Prostate gland (tissue), 2 donors: ENCODE measurements at regions not wholly inside any gene's neighbourhood (a gene's known extent, or its start where the extent isn't known, plus 50 kb on each side); places are given as distances from the start of the nearest gene placed in this dataset.

ENCODE experiments used
- POLR2A ChIP-seq: fragments of 450-650 bp; IDR thresholded peaks from one replicate; pipeline ENCODE4 v1.6.1; 2016; ENCODE audit warnings: antibody characterized with exemption, mild to moderate bottlenecking
- POLR2AphosphoS5 ChIP-seq: sonication (generic); formaldehyde crosslinking; IDR thresholded peaks from one replicate; pipeline ENCODE4 v1.6.1; 2017; ENCODE audit warnings: antibody characterized with exemption
- TF ChIP-seq, protein P1 (sequence below), 4 experiments: fragments of 200-600 bp in 2 of 4; fragments of 450-650 bp in 2 of 4; sonication (generic) in 2 of 4; IDR thresholded peaks; 1 replicate in 3 of 4; 2 replicates in 1 of 4; pipeline ENCODE4 v1.5.1; 2016 to 2019; ENCODE audit warnings: antibody characterized with exemption in 4 of 4, mild to moderate bottlenecking in 2 of 4, moderate library complexity in 2 of 4

DNA sequence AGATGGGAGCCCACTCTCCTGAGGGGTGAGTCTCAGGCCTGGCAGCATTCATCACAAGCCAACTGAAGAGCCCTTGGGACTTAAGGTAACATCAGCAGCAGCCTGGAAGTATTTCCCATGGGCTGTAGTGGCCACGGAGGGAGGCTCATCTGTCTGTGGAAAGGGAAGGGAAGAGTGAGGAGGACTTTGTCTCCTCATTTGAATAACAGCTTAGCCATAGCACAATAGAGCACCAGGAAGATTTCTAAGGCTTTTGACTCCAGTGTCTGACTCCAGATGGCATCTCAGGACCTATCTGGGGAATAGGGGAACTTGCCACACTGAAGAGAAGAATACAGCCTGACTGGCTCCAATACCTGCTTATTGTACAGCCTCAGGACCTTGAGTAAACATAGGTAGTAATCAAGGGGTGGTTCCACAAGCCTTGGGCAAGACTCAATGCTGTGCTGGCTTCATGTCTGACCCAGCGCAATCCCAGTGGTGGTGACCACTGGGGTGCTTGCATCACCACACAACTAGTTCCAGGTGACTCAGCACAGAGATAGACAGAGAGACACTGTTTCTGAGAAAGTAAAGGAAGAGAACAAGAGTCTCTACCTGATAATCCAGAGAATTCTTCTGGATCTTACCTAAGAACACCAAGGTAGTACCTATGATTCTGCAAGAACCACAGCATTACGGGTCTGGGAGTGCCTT, 510.5 kb upstream of the CCDC179 start:
- TF ChIP-seq POLR2A, result no peak
- TF ChIP-seq, protein P1, sequence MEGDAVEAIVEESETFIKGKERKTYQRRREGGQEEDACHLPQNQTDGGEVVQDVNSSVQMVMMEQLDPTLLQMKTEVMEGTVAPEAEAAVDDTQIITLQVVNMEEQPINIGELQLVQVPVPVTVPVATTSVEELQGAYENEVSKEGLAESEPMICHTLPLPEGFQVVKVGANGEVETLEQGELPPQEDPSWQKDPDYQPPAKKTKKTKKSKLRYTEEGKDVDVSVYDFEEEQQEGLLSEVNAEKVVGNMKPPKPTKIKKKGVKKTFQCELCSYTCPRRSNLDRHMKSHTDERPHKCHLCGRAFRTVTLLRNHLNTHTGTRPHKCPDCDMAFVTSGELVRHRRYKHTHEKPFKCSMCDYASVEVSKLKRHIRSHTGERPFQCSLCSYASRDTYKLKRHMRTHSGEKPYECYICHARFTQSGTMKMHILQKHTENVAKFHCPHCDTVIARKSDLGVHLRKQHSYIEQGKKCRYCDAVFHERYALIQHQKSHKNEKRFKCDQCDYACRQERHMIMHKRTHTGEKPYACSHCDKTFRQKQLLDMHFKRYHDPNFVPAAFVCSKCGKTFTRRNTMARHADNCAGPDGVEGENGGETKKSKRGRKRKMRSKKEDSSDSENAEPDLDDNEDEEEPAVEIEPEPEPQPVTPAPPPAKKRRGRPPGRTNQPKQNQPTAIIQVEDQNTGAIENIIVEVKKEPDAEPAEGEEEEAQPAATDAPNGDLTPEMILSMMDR (IDR thresholded peaks at IDR 0.05), result no peak
- no peak for TF ChIP-seq POLR2AphosphoS5
